Uterus (tissue), 2 donors: ENCODE measurements at regions not wholly inside any gene's neighbourhood (a gene's known extent, or its start where the extent isn't known, plus 50 kb on each side); places are given as distances from the start of the nearest gene placed in this dataset.

Experiments used
- POLR2A ChIP-seq, 2 donors: fragments of 450-650 bp; IDR thresholded peaks; one replicate each; pipeline ENCODE4 v1.6.1; 2016; ENCODE audit warnings: antibody characterized with exemption in 2 of 2, mild to moderate bottlenecking in 1 of 2, moderate library complexity in 1 of 2
- TF ChIP-seq, protein P1 (sequence below), 4 experiments: fragments of 200-600 bp in 2 of 4; fragments of 450-650 bp in 2 of 4; sonication (generic) in 2 of 4; IDR thresholded peaks; one replicate each; pipeline ENCODE4 v1.5.1; 2016 to 2019; ENCODE audit warnings: antibody characterized with exemption in 4 of 4, mild to moderate bottlenecking in 2 of 4, moderate library complexity in 1 of 4

DNA sequence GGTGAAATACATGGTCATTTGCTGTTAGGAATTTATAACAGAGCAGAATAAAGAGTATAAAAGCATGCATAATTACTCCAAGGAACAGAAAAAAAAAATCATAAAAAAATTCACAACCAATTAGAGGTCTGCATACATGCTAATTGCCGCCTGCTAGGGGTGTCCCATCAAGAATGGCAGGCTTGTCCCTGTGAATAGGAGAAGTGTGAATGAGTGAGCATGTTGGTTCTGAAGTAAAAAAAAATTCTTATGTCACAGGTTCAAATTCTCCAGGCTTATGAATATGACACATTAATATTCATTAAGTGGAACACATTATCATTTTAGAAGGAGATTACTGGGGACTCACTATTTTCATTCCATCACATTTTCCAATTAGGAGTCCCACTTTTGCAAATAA is 822.7 kb downstream of the NTRK3 start:
- TF ChIP-seq, protein P1, sequence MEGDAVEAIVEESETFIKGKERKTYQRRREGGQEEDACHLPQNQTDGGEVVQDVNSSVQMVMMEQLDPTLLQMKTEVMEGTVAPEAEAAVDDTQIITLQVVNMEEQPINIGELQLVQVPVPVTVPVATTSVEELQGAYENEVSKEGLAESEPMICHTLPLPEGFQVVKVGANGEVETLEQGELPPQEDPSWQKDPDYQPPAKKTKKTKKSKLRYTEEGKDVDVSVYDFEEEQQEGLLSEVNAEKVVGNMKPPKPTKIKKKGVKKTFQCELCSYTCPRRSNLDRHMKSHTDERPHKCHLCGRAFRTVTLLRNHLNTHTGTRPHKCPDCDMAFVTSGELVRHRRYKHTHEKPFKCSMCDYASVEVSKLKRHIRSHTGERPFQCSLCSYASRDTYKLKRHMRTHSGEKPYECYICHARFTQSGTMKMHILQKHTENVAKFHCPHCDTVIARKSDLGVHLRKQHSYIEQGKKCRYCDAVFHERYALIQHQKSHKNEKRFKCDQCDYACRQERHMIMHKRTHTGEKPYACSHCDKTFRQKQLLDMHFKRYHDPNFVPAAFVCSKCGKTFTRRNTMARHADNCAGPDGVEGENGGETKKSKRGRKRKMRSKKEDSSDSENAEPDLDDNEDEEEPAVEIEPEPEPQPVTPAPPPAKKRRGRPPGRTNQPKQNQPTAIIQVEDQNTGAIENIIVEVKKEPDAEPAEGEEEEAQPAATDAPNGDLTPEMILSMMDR (IDR thresholded peaks at IDR 0.05): no peak
- no peak for TF ChIP-seq POLR2A (IDR thresholded peaks at IDR 0.05)
